Body of pancreas (tissue), 4 donors: ENCODE measurements at regions not wholly inside any gene's neighbourhood (a gene's known extent, or its start where the extent isn't known, plus 50 kb on each side); places are given as distances from the start of the nearest gene placed in this dataset.

Experiments
- ATAC-seq: fragments of 150-250 bp; one replicate; pipeline ENCODE4 v1.9.1; 2016
- DNase-seq, 4 donors: peaks; one replicate each; pipeline ENCODE4 v3.0.0-alpha.2; 2019
- H3K27ac ChIP-seq, 4 donors: fragments of 200-600 bp; sonication (generic); 1 replicate in 3 of 4; 2 replicates in 1 of 4; pipeline versions ENCODE4 v1.5.1 to v1.6.1; 2016 to 2019; ENCODE audit warnings: mild to moderate bottlenecking in 1 of 4, mixed read lengths in 1 of 4, moderate library complexity in 1 of 4
- H3K27me3 ChIP-seq, 2 donors: fragments of 200-600 bp; sonication (generic); one replicate each; pipeline ENCODE4 v1.6.0; 2016; ENCODE audit warnings: mild to moderate bottlenecking in 1 of 2
- H3K36me3 ChIP-seq, 2 donors: fragments of 200-600 bp; sonication (generic); replicated peaks in 1 of 2; 2 replicates each; pipeline ENCODE4 v1.5.1; 2016; ENCODE audit warnings: low read depth in 2 of 2; ENCODE audit not compliant: insufficient read depth in 1 of 2
- H3K4me1 ChIP-seq: fragments of 200-600 bp; sonication (generic); one replicate; pipeline ENCODE4 v1.6.0; 2016
- H3K4me3 ChIP-seq, 2 donors: fragments of 200-600 bp; sonication (generic); 1 replicate in 1 of 2; 2 replicates in 1 of 2; pipeline ENCODE4 v1.5.1; 2016 to 2019
- H3K9me3 ChIP-seq, 3 donors: fragments of 200-600 bp; sonication (generic); 1 replicate in 2 of 3; 2 replicates in 1 of 3; pipeline ENCODE4 v1.5.1; 2016
- CTCF ChIP-seq, 7 experiments: fragments of 450-650 bp in 4 of 7; fragments of 200-600 bp in 3 of 7; sonication (generic) in 3 of 7; IDR thresholded peaks; one replicate each; pipeline ENCODE4 v1.5.1; 2016 to 2019; ENCODE audit warnings: antibody characterized with exemption in 7 of 7
- POLR2A ChIP-seq, 3 donors: fragments of 450-650 bp; IDR thresholded peaks; one replicate each; pipeline ENCODE4 v1.6.1; 2016; ENCODE audit warnings: antibody characterized with exemption in 3 of 3, mild to moderate bottlenecking in 2 of 3
- WGBS, 2 donors: methylation state at CpG; one replicate each; pipeline ENCODE4 v1.1.5; 2017; 5-methylcytosine and 5-hydroxymethylcytosine counted together
- intact Hi-C: fragments of 100-400 bp; cut with DNase I; formaldehyde crosslinking; loops from one replicate; pipeline ENCODE4 v1.15.1; 2023

DNA sequence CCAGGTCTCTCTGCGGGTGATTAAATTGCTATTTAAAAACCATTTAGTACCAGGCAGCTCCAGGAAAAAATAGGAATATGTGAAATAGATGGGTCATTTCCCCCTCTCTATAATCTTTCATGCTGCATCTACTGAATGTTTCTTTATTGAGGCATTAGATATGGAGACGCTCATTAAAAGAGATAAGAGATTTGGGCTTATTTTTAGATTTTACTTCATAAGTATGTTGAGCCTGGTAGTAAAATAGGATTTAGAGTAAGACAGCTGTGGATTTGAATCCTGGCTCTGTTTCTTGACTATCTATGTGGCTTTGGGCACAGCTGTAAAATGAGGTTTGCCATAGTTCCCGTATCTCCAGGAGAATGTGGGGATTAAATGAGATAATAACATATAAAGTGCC lies 451.0 kb upstream of the GRIA1 start:
- Histone ChIP-seq H3K27ac (no peak overlapping the region), H3K9me3 (no peaks in the 10 kb centered on the region), H3K4me1 (no peaks in the 10 kb centered on the region), H3K36me3 (no peaks in the 10 kb centered on the region), H3K4me3 (no peak overlapping the region), H3K27me3 (no peaks in the 10 kb centered on the region)
- no peak for DNase-seq
- WGBS, 2 donors: 73 to 75% methylated on average over 3 of the region's 3 CpGs
- TF ChIP-seq POLR2A (IDR thresholded peaks at IDR 0.05): no peak
- no peak for TF ChIP-seq CTCF (IDR thresholded peaks at IDR 0.05)
- intact Hi-C loops: no loop called here
- ATAC-seq: no peak

DNA sequence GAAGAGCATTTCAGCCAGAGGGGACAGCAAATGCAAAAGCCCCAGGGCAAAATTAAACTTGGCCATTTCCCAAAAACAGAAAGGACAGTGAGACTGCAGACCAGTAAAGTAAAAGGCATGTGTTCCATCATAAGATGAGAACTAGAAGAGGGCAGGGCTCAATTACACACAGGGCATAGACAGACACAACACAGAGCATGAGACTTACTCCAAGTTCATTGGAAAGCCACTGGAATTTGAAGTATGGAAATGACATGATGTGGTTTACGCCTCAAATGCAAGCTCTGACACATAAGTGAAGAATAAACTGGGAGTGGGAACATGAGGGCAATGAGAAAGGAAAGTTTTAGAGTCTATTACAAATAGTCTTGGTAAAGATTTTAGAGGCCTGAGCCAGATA lies 446.6 kb upstream of the GRIA1 start:
- TF ChIP-seq CTCF (IDR thresholded peaks at IDR 0.05): no peak
- no peak for TF ChIP-seq POLR2A (IDR thresholded peaks at IDR 0.05)
- WGBS, 2 donors: 61 to 83% methylated on average over 1 of the region's 1 CpG

GRCh38 chr5:153050496-153051179 lies 439.8 kb upstream of the GRIA1 start:
- Histone ChIP-seq H3K27me3 (no peaks in the 10 kb centered on the region), H3K9me3 (no peaks in the 10 kb centered on the region), H3K27ac (no peak overlapping the region), H3K4me3 (no peak overlapping the region), H3K36me3 (no peaks in the 10 kb centered on the region), H3K4me1 (no peaks in the 10 kb centered on the region)
- ATAC-seq: no peak
- TF ChIP-seq CTCF (IDR thresholded peaks at IDR 0.05) (no peak), POLR2A (IDR thresholded peaks at IDR 0.05) (no peak)
- 54 to 59% methylated on average over 1 of the region's 1 CpG for WGBS, 2 donors
- intact Hi-C loops: no loop called here
- DNase-seq: no peak

More for the DNA sequence above, 446.6 kb upstream of the GRIA1 start:
- Histone ChIP-seq H3K4me1 (no peaks in the 10 kb centered on the region), H3K9me3 (no peaks in the 10 kb centered on the region), H3K36me3 (no peaks in the 10 kb centered on the region), H3K4me3 (no peak overlapping the region), H3K27ac (no peak overlapping the region), H3K27me3 (no peaks in the 10 kb centered on the region)
- no peak for ATAC-seq
- intact Hi-C loops: no loop called here
- no peak for DNase-seq

DNA sequence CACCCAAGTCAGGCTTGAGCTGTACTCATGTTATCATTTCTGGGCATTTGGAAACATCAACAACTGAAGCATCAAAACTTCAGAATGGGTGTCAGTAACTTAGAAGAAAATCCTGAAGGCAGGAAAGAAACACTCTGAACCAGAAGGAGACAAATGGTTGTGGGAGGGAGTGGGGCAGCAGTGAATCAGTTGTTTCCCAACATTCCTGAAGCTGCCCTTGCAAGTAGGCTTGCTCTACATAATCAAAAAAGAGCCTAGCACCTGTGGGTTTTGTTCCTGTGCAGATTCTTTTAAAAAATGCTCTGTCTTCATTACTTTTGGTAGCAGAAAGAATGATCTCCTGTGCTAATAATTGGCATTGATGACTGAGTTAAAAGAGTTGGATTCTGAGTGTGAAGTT lies 424.2 kb upstream of the GRIA1 start:
- DNase-seq (no peak), ATAC-seq (no peak)
- Histone ChIP-seq H3K36me3 (no peaks in the 10 kb centered on the region), H3K27me3 (no peaks in the 10 kb centered on the region), H3K4me1 (no peaks in the 10 kb centered on the region), H3K27ac (no peak overlapping the region), H3K9me3 (no peaks in the 10 kb centered on the region), H3K4me3 (no peak overlapping the region)
- no peak for TF ChIP-seq POLR2A (IDR thresholded peaks at IDR 0.05)
- TF ChIP-seq CTCF (IDR thresholded peaks at IDR 0.05): no peak
- intact Hi-C loops: no loop called here

GRCh38 chr5:153067869-153068268 lies 422.6 kb upstream of the GRIA1 start:
- Histone ChIP-seq H3K4me3 (no peak overlapping the region), H3K4me1 (no peaks in the 10 kb centered on the region), H3K27ac (no peak overlapping the region), H3K9me3 (no peaks in the 10 kb centered on the region), H3K27me3 (no peaks in the 10 kb centered on the region), H3K36me3 (no peaks in the 10 kb centered on the region)
- no peak for ATAC-seq
- intact Hi-C loops: no loop called here
- TF ChIP-seq POLR2A (IDR thresholded peaks at IDR 0.05) (no peak), CTCF (IDR thresholded peaks at IDR 0.05) (no peak)
- DNase-seq: no peak
- WGBS, 2 donors: 62 to 69% methylated on average over 1 of the region's 1 CpG
